ENCODE measurements at regions not wholly inside any gene's neighbourhood (a gene's known extent, or its start where the extent isn't known, plus 50 kb on each side); places are given as distances from the start of the nearest gene placed in this dataset.

- no peaks in the 10 kb centered on the region for H3K9me3 ChIP-seq (ENCODE audit: control insufficient read depth, insufficient read depth, low read depth, low read length)
- ChIA-PET CTCF (no interaction called here), POLR2A (no interaction called here)
- H3K4me3 ChIP-seq (ENCODE audit: low read depth, low read length) = no peak overlapping the region
- H3K27ac ChIP-seq (ENCODE audit: extremely low read depth, low read depth, low read length) = no peak overlapping the region
- H3K36me3 ChIP-seq (ENCODE audit: control insufficient read depth in 2 of 2, insufficient read depth in 1 of 2, low read length in 2 of 2) = no peaks in the 10 kb centered on the region
- H3K4me1 ChIP-seq (ENCODE audit: control insufficient read depth, insufficient read depth, low read length) = no peaks in the 10 kb centered on the region
- TF ChIP-seq ZNF211 (tag by site-specific recombination; IDR thresholded peaks at IDR 0.05; ENCODE audit: low read depth) = no peak
- no peak for TF ChIP-seq ZNF302 (tag by site-specific recombination; IDR thresholded peaks at IDR 0.05; ENCODE audit: low read depth)
- TF ChIP-seq ZNF292 (tag by site-specific recombination; IDR thresholded peaks at IDR 0.05; ENCODE audit: borderline replicate concordance, low read depth) = no peak
- no peak for TF ChIP-seq ZNF530 (tag by site-specific recombination; IDR thresholded peaks at IDR 0.05; ENCODE audit: low read depth)
- TF ChIP-seq ZNF114 (tag by site-specific recombination; IDR thresholded peaks at IDR 0.05) = no peak
- no peak for TF ChIP-seq SP3 (tag by site-specific recombination; IDR thresholded peaks at IDR 0.05)
- no peak for TF ChIP-seq ZNF132 (tag by site-specific recombination; IDR thresholded peaks at IDR 0.05; ENCODE audit: borderline replicate concordance)
- TF ChIP-seq KLF17 (tag by site-specific recombination; IDR thresholded peaks at IDR 0.05) = no peak
- TF ChIP-seq, protein P1, sequence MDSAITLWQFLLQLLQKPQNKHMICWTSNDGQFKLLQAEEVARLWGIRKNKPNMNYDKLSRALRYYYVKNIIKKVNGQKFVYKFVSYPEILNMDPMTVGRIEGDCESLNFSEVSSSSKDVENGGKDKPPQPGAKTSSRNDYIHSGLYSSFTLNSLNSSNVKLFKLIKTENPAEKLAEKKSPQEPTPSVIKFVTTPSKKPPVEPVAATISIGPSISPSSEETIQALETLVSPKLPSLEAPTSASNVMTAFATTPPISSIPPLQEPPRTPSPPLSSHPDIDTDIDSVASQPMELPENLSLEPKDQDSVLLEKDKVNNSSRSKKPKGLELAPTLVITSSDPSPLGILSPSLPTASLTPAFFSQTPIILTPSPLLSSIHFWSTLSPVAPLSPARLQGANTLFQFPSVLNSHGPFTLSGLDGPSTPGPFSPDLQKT (IDR thresholded peaks at IDR 0.05; ENCODE audit: borderline replicate concordance, low read depth, low read length) = no peak
- TF ChIP-seq YY1 (tag by site-specific recombination; IDR thresholded peaks at IDR 0.05) = no peak
- no peak for TF ChIP-seq ZNF23 (tag by site-specific recombination; IDR thresholded peaks at IDR 0.05; ENCODE audit: borderline replicate concordance)
- TF ChIP-seq ATF2 (tag by site-specific recombination; IDR thresholded peaks at IDR 0.05; ENCODE audit: low read depth) = no peak
- TF ChIP-seq ZNF600 (tag by site-specific recombination; IDR thresholded peaks at IDR 0.05) = no peak
- no peak for TF ChIP-seq ZBTB48 (tag by site-specific recombination; IDR thresholded peaks at IDR 0.05)
Observed at GRCh38 chr7:131219312-131220041, 108.2 kb upstream of the MKLN1 start.

- no peaks in the 10 kb centered on the region for H3K36me3 ChIP-seq (ENCODE audit: control insufficient read depth in 2 of 2, insufficient read depth in 1 of 2, low read length in 2 of 2)
- CTCF ChIA-PET = no interaction called here
- H3K9me3 ChIP-seq (ENCODE audit: control insufficient read depth, insufficient read depth, low read depth, low read length) = no peaks in the 10 kb centered on the region
- H3K4me1 ChIP-seq (ENCODE audit: control insufficient read depth, insufficient read depth, low read length) = no peaks in the 10 kb centered on the region
- H3K4me3 ChIP-seq (ENCODE audit: low read depth, low read length) = no peak overlapping the region
- no peak overlapping the region for H3K27ac ChIP-seq (ENCODE audit: extremely low read depth, low read depth, low read length)
- POLR2A ChIA-PET = no interaction called here
- TF ChIP-seq, protein P2, sequence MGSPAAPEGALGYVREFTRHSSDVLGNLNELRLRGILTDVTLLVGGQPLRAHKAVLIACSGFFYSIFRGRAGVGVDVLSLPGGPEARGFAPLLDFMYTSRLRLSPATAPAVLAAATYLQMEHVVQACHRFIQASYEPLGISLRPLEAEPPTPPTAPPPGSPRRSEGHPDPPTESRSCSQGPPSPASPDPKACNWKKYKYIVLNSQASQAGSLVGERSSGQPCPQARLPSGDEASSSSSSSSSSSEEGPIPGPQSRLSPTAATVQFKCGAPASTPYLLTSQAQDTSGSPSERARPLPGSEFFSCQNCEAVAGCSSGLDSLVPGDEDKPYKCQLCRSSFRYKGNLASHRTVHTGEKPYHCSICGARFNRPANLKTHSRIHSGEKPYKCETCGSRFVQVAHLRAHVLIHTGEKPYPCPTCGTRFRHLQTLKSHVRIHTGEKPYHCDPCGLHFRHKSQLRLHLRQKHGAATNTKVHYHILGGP (tag by site-specific recombination; IDR thresholded peaks at IDR 0.05) = no peak
- TF ChIP-seq ZNF664 (tag by site-specific recombination; IDR thresholded peaks at IDR 0.05) = no peak
- no peak for TF ChIP-seq SCRT1 (tag by site-specific recombination; IDR thresholded peaks at IDR 0.05; ENCODE audit: borderline replicate concordance)
- no peak for TF ChIP-seq ZNF433 (tag by site-specific recombination; IDR thresholded peaks at IDR 0.05; ENCODE audit: low read depth)
- TF ChIP-seq ZNF843 (tag by site-specific recombination; IDR thresholded peaks at IDR 0.05) = no peak
- TF ChIP-seq ATF2 (tag by site-specific recombination; IDR thresholded peaks at IDR 0.05; ENCODE audit: low read depth) = no peak
- no peak for TF ChIP-seq ZNF610 (tag by site-specific recombination; IDR thresholded peaks at IDR 0.05; ENCODE audit: borderline replicate concordance)
- TF ChIP-seq ZNF677 (tag by site-specific recombination; IDR thresholded peaks at IDR 0.05) = no peak
Observed at GRCh38 chr7:131221061-131221460, 106.6 kb upstream of the MKLN1 start.

Measured in HEK293 (cell line).